ENCODE measurements at regions not wholly inside any gene's neighbourhood (a gene's known extent, or its start where the extent isn't known, plus 50 kb on each side); places are given as distances from the start of the nearest gene placed in this dataset.

DNA sequence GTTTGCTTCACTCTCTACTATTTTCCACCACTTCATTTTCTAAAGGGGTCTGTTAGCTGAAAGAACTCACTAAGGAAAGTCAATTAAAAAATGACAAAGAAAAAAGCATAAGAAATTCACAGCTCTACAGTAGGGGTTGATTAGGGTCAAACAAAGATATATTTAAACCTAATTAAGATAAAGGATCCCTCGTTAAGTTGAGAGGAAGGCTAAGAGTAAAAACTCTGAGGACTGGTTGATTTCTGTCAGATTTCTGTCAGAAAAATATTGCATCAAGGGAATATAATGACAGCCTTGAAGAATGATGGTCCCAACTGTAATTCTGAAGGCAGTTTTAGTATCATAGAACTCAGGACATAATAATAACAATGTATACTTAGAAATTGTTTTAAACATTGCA lies 218.0 kb downstream of the QDPR start:
- H3K27me3 ChIP-seq = no peaks in the 10 kb centered on the region
- H3K4me1 ChIP-seq = no peaks in the 10 kb centered on the region
- H3K9me3 ChIP-seq = no peaks in the 10 kb centered on the region
- no peaks in the 10 kb centered on the region for H3K36me3 ChIP-seq
- intact Hi-C loops (cut with DNase I; ENCODE audit: low total_unique reads) = no loop called here
- H3K4me3 ChIP-seq = no peak overlapping the region
- H3K27ac ChIP-seq = no peak overlapping the region
- DNase-seq = no peak
- TF ChIP-seq CTCF (IDR thresholded peaks at IDR 0.05) = no peak
- TF ChIP-seq POLR2A (IDR thresholded peaks at IDR 0.05) = no peak

DNA sequence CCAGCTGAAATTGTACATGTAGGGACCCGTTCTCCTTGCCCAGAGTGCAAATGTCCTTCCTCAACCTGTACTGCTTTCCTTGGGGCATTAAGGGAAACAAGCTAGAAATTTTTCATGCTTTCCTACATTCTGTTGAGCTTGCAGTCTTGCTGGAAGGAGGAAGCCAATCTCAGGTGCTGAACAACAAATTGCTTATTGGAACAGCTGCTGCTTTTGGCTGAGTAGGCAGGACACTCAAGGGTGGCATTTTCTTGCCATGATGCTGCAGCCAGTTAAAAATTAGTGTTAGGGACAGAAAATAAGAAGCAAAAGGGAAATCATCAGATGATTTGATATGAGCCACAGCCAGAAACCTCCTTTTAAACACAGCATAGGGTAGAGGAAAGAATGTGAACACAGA lies 223.7 kb downstream of the QDPR start:
- no peak for DNase-seq
- no peak for TF ChIP-seq POLR2A (IDR thresholded peaks at IDR 0.05)
- no peak for TF ChIP-seq CTCF (IDR thresholded peaks at IDR 0.05)

DNA sequence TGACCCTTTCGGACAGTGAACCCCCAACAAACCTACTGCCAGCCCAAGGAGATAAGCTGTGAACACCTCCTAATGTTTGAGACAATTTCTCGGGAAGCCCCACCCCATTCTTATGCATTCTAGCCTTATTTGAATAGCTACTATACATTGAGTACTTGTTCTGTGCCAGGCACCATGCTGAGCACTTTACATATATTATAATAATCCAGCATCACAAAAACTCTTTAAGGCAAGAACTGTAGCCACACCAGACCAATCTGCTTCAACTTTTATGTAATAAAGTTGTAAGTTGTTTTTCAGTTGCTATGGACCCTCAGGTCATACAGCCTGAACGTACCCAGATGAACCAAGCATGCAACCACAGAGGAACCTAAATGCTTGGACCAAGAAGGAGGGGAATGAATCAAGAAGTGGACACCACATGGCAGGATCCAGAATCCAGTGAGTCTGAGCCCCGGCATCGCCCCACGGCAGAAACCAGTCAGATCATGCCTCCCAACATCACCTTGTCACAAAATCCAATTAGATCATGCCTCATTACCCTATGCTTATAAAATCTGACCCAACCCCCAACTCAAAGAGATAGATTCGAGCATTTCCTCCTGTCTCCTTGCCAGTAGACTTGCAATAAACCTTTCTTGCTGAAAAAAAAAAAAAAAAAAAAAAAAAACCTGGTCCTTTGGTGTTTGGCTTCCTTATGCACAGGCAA lies 225.0 kb downstream of the QDPR start:
- intact Hi-C loops (cut with DNase I; ENCODE audit: low total_unique reads) = no loop called here
- no peaks in the 10 kb centered on the region for H3K27me3 ChIP-seq
- no peaks in the 10 kb centered on the region for H3K36me3 ChIP-seq
- DNase-seq = no peak
- H3K4me3 ChIP-seq = no peak overlapping the region
- no peaks in the 10 kb centered on the region for H3K9me3 ChIP-seq
- no peak overlapping the region for H3K27ac ChIP-seq
- no peaks in the 10 kb centered on the region for H3K4me1 ChIP-seq
- TF ChIP-seq POLR2A (IDR thresholded peaks at IDR 0.05) = no peak

More for the DNA sequence above, 223.7 kb downstream of the QDPR start:
- intact Hi-C loops (cut with DNase I; ENCODE audit: low total_unique reads) = no loop called here
- Histone ChIP-seq H3K36me3 (no peaks in the 10 kb centered on the region), H3K4me1 (no peaks in the 10 kb centered on the region), H3K27me3 (no peaks in the 10 kb centered on the region), H3K4me3 (no peak overlapping the region), H3K27ac (no peak overlapping the region), H3K9me3 (no peaks in the 10 kb centered on the region)

DNA sequence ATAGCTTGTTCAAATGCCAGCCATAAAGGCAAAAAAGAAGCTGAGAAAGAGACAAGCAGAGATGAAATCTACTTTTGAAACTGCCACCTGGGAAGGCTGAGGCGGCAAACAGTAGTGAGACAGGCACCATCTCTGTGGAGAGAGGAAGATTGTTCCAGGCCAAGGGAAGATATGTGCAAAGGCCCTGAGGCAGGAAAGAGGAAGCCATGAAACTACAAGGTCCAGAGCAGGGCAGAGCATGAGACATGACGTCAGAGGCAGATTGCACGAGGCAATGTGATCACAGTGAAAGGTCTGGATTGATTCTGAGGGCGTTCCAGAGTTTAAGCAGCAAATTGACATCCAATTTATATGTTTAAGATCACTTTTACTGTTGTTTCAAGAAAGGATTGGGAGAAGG lies 226.1 kb downstream of the QDPR start:
- TF ChIP-seq POLR2A (IDR thresholded peaks at IDR 0.05) (no peak), CTCF (IDR thresholded peaks at IDR 0.05) (no peak)
- H3K27ac ChIP-seq = no peak overlapping the region
- no peaks in the 10 kb centered on the region for H3K4me1 ChIP-seq
- no peak for DNase-seq
- H3K4me3 ChIP-seq = no peak overlapping the region
- H3K36me3 ChIP-seq = no peaks in the 10 kb centered on the region
- H3K27me3 ChIP-seq = no peaks in the 10 kb centered on the region
- H3K9me3 ChIP-seq = no peaks in the 10 kb centered on the region
- intact Hi-C loops (cut with DNase I; ENCODE audit: low total_unique reads) = no loop called here

DNA sequence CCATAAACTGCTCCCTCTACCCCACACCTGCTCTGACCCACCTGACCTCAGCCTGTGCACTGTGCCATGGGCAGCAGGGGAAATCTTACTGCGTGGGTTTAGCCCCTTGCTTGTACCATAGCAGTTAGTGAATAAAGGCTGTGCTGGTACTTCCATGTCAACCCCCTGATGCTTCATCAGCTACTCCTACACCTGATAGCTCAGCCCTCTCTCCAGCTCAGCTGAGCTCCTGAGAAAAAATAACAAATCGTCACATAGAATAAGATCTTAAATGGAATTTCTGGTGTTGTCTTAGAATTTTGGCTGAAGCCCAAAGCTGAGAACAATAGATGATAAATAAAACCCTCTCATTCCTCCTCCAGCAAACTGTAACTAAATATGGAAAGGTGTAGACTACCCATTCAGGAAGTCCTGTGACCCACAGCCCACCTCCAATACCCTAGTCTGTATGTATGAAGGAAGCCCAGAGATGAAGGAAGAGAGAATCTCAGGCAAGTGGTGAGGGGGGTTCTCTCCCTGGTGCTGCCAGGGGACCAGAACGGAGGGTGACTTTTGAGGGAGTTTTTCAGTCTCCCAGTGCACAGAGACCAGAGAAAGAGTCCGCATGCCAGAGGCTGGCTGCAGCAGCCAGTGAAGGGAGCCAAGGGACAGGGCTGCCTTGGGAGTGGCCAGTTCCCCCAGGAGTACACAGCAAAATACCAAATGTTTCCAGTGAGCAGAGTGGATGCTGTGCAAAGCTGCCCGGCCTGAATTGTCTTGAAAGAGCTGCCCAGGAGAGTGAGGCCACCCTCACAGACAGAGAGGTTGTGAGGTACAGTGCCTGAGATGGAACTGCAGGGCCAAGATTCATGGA lies 227.3 kb downstream of the QDPR start:
- no peak for DNase-seq
- Histone ChIP-seq H3K9me3 (no peaks in the 10 kb centered on the region), H3K4me3 (no peak overlapping the region), H3K36me3 (no peaks in the 10 kb centered on the region), H3K27ac (peak overlapping the region in 1 of 2 donors; percentile 0), H3K4me1 (no peaks in the 10 kb centered on the region), H3K27me3 (no peaks in the 10 kb centered on the region)
- TF ChIP-seq CTCF (IDR thresholded peaks at IDR 0.05) = no peak
- TF ChIP-seq POLR2A (IDR thresholded peaks at IDR 0.05) = no peak
- intact Hi-C loops (cut with DNase I; ENCODE audit: low total_unique reads) = no loop called here
